ENCODE measurements at regions not wholly inside any gene's neighbourhood (a gene's known extent, or its start where the extent isn't known, plus 50 kb on each side); places are given as distances from the start of the nearest gene placed in this dataset.

- Mint-ChIP-seq H3K27me3 (peaks cover 7% of the 10 kb centered on the region), H3K4me3 (no peak overlapping the region), H3K27ac (no peak overlapping the region), H3K9me3 (no peaks in the 10 kb centered on the region), H3K36me3 (no peaks in the 10 kb centered on the region), H3K4me1 (ENCODE audit: unreplicated experiment) (no peaks in the 10 kb centered on the region)
- TF ChIP-seq CTCF (conservative IDR thresholded peaks at IDR 0.05), result peak; percentile 73
- DNase-seq (ENCODE audit: extremely low spot score, unreplicated experiment), result no peak
These were observed 534.7 kb downstream of the CDH10 start for GRCh38 chr5:24110004-24110615.

GRCh38 chr5:24112420-24112819 lies 532.4 kb downstream of the CDH10 start:
- Mint-ChIP-seq H3K27me3 (peaks cover 7% of the 10 kb centered on the region), H3K4me3 (no peak overlapping the region), H3K36me3 (no peaks in the 10 kb centered on the region), H3K27ac (no peak overlapping the region), H3K9me3 (no peaks in the 10 kb centered on the region), H3K4me1 (ENCODE audit: unreplicated experiment) (no peaks in the 10 kb centered on the region)
- no peak for TF ChIP-seq CTCF (conservative IDR thresholded peaks at IDR 0.05)
- no peak for DNase-seq (ENCODE audit: extremely low spot score, unreplicated experiment)

- DNase-seq (ENCODE audit: extremely low spot score, unreplicated experiment), result no peak
- H3K36me3 Mint-ChIP-seq, result no peaks in the 10 kb centered on the region
- H3K27me3 Mint-ChIP-seq, result peaks cover under 1% of the 10 kb centered on the region
- TF ChIP-seq CTCF (conservative IDR thresholded peaks at IDR 0.05), result no peak
- no peak overlapping the region for H3K27ac Mint-ChIP-seq
- H3K4me3 Mint-ChIP-seq, result no peak overlapping the region
- H3K4me1 Mint-ChIP-seq (ENCODE audit: unreplicated experiment), result no peaks in the 10 kb centered on the region
- peaks cover 2% of the 10 kb centered on the region for H3K9me3 Mint-ChIP-seq
These were observed 526.4 kb downstream of the CDH10 start for GRCh38 chr5:24118351-24118750.

GRCh38 chr5:24135536-24135935 lies 509.2 kb downstream of the CDH10 start:
- no peak for TF ChIP-seq CTCF (conservative IDR thresholded peaks at IDR 0.05)
- H3K4me3 Mint-ChIP-seq, result no peak overlapping the region
- H3K36me3 Mint-ChIP-seq, result no peaks in the 10 kb centered on the region
- no peaks in the 10 kb centered on the region for H3K4me1 Mint-ChIP-seq (ENCODE audit: unreplicated experiment)
- H3K27ac Mint-ChIP-seq, result no peak overlapping the region
- no peaks in the 10 kb centered on the region for H3K27me3 Mint-ChIP-seq
- no peak for DNase-seq (ENCODE audit: extremely low spot score, unreplicated experiment)
- H3K9me3 Mint-ChIP-seq, result no peaks in the 10 kb centered on the region

- no peak for DNase-seq (ENCODE audit: extremely low spot score, unreplicated experiment)
- no peak overlapping the region for H3K27ac Mint-ChIP-seq
- no peak overlapping the region for H3K4me3 Mint-ChIP-seq
- no peaks in the 10 kb centered on the region for H3K4me1 Mint-ChIP-seq (ENCODE audit: unreplicated experiment)
- no peaks in the 10 kb centered on the region for H3K9me3 Mint-ChIP-seq
- no peaks in the 10 kb centered on the region for H3K36me3 Mint-ChIP-seq
- no peaks in the 10 kb centered on the region for H3K27me3 Mint-ChIP-seq
- TF ChIP-seq CTCF (conservative IDR thresholded peaks at IDR 0.05), result no peak
These were observed 503.7 kb downstream of the CDH10 start for GRCh38 chr5:24141046-24141445.

- TF ChIP-seq CTCF (conservative IDR thresholded peaks at IDR 0.05), result no peak
- H3K27ac Mint-ChIP-seq, result no peak overlapping the region
- no peaks in the 10 kb centered on the region for H3K36me3 Mint-ChIP-seq
- no peak overlapping the region for H3K4me3 Mint-ChIP-seq
- no peaks in the 10 kb centered on the region for H3K9me3 Mint-ChIP-seq
- no peaks in the 10 kb centered on the region for H3K27me3 Mint-ChIP-seq
- no peaks in the 10 kb centered on the region for H3K4me1 Mint-ChIP-seq (ENCODE audit: unreplicated experiment)
- no peak for DNase-seq (ENCODE audit: extremely low spot score, unreplicated experiment)
These were observed 502.4 kb downstream of the CDH10 start for GRCh38 chr5:24142341-24142740.

Data from type B pancreatic cell (in vitro differentiated cells).